CD8-positive, alpha-beta memory T cell (primary cell): ENCODE measurements at regions not wholly inside any gene's neighbourhood (a gene's known extent, or its start where the extent isn't known, plus 50 kb on each side); places are given as distances from the start of the nearest gene placed in this dataset.
"Not testable (repeated sequence)": the region's sequence is repeated elsewhere in the genome, so short reads cannot be mapped to it uniquely, and the experiment has no call there.

Experiments used
- CTCF ChIA-PET: fragments of 350-600 bp; sonication (Branson Sonifier 250); formaldehyde crosslinking; loops from one replicate; lab custom pipeline; 2021; ENCODE audit warnings: antibody characterized with exemption; lab: Charles Lee
- POLR2A ChIA-PET: fragments of 350-600 bp; sonication (Branson Sonifier 250); formaldehyde crosslinking; loops from one replicate; lab custom pipeline; 2021; ENCODE audit warnings: antibody characterized with exemption; lab: Charles Lee
- DNase-seq, 5 donors: peaks; one replicate each; pipeline versions ENCODE4 v3.0.0 to v3.0.0-alpha.2; 2020 to 2022; ENCODE audit warnings: mixed read lengths in 1 of 5
- H3K27ac ChIP-seq: one replicate; pipeline ENCODE4 v1.7.0; 2013; ENCODE audit warnings: low read depth, mild to moderate bottlenecking, low read length, moderate library complexity
- H3K27me3 ChIP-seq: 2 replicates; pipeline ENCODE4 v1.7.0; 2013; ENCODE audit warnings: low read length, mild to moderate bottlenecking; ENCODE audit not compliant: insufficient read depth, poor library complexity, severe bottlenecking
- H3K36me3 ChIP-seq: 2 replicates; pipeline ENCODE4 v1.7.0; 2013; ENCODE audit warnings: mild to moderate bottlenecking, low read length, moderate library complexity; ENCODE audit not compliant: insufficient read depth
- H3K4me1 ChIP-seq: 2 replicates; pipeline ENCODE4 v1.7.0; 2013; ENCODE audit warnings: mild to moderate bottlenecking, low read length, moderate library complexity; ENCODE audit not compliant: insufficient read depth
- H3K4me3 ChIP-seq: 2 replicates; pipeline ENCODE4 v1.7.0; 2013; ENCODE audit warnings: mild to moderate bottlenecking, low read length
- H3K9me3 ChIP-seq: 2 replicates; pipeline ENCODE4 v1.7.0; 2013; ENCODE audit warnings: mild to moderate bottlenecking, low read length
- H3K27ac Mint-ChIP-seq, 8 donors: one replicate each; pipeline ENCODE4 v1.8.0; 2020 to 2021; ENCODE audit warnings: mixed read lengths in 8 of 8, mild to moderate bottlenecking in 6 of 8, inconsistent platforms in 3 of 8, moderate library complexity in 3 of 8
- H3K27me3 Mint-ChIP-seq, 2 donors: one replicate each; pipeline ENCODE4 v1.8.0; 2020 to 2021; ENCODE audit warnings: mixed read lengths in 2 of 2, mild to moderate bottlenecking in 1 of 2, moderate library complexity in 1 of 2
- H3K36me3 Mint-ChIP-seq, 3 donors: one replicate each; pipeline ENCODE4 v1.8.0; 2020 to 2021; ENCODE audit warnings: mixed read lengths in 3 of 3, inconsistent platforms in 1 of 3, mild to moderate bottlenecking in 1 of 3
- H3K4me1 Mint-ChIP-seq, 3 donors: one replicate each; pipeline ENCODE4 v1.8.0; 2020 to 2021; ENCODE audit warnings: mixed read lengths in 3 of 3, inconsistent platforms in 1 of 3, mild to moderate bottlenecking in 1 of 3
- H3K4me3 Mint-ChIP-seq, 7 donors: one replicate each; pipeline ENCODE4 v1.8.0; 2020 to 2021; ENCODE audit warnings: mixed read lengths in 7 of 7, mild to moderate bottlenecking in 6 of 7, moderate library complexity in 4 of 7, inconsistent platforms in 2 of 7
- H3K9me3 Mint-ChIP-seq, 5 donors: one replicate each; pipeline ENCODE4 v1.8.0; 2020 to 2022; ENCODE audit warnings: mixed read lengths in 5 of 5, mild to moderate bottlenecking in 3 of 5, moderate library complexity in 2 of 5, inconsistent platforms in 1 of 5

DNA sequence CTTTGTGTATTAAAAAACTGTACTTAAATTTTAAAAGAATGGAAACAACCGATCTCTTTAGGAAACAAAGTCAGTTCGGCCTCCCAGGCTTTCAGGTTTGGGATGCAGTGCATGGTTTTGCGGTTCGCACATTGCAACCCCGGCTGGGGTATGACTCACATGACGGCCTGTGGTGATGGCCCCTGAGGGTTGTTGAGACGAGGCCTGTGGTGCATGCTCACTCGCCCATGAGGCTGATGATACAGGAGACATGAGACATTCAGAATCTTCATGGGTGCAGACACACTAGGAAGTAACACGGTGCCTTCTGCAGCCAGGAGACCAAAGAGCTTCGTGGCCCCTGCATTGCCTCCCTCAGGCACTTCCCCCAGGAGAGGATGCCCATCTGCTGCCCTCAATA is 724.6 kb upstream of the SALL3 start:
- Histone ChIP-seq H3K4me3 (no peak overlapping the region), H3K4me1 (no peaks in the 10 kb centered on the region), H3K36me3 (no peaks in the 10 kb centered on the region), H3K27ac (no peak overlapping the region), H3K27me3 (no peaks in the 10 kb centered on the region), H3K9me3 (no peaks in the 10 kb centered on the region)
- ChIA-PET POLR2A (no interaction called here), CTCF (no interaction called here)
- Mint-ChIP-seq H3K4me3 (no peak overlapping the region), H3K4me1 (no peaks in the 10 kb centered on the region), H3K36me3 (no peaks in the 10 kb centered on the region), H3K9me3 (peaks cover 0 to 3% (median 0%) of the 10 kb centered on the region in 5 donors), H3K27ac (no peak overlapping the region), H3K27me3 (no peaks in the 10 kb centered on the region)
- no peak for DNase-seq

- Mint-ChIP-seq H3K27me3 (no peaks in the 10 kb centered on the region), H3K27ac (peak overlapping the region in 1 of 8 donors; percentile 34), H3K9me3 (peaks cover 0 to 5% (median 2%) of the 10 kb centered on the region in 5 donors), H3K36me3 (no peaks in the 10 kb centered on the region), H3K4me1 (no peaks in the 10 kb centered on the region), H3K4me3 (no peak overlapping the region)
- H3K4me3 ChIP-seq: no peak overlapping the region
- H3K36me3 ChIP-seq: no peaks in the 10 kb centered on the region
- CTCF ChIA-PET: no interaction called here
- H3K27ac ChIP-seq: no peak overlapping the region
- POLR2A ChIA-PET: no interaction called here
- H3K9me3 ChIP-seq: no peaks in the 10 kb centered on the region
- DNase-seq: no peak
- H3K4me1 ChIP-seq: no peaks in the 10 kb centered on the region
- no peaks in the 10 kb centered on the region for H3K27me3 ChIP-seq
Observed at GRCh38 chr18:78268226-78268988, 711.2 kb upstream of the SALL3 start.

- ChIA-PET POLR2A (no interaction called here), CTCF (no interaction called here)
- Histone ChIP-seq H3K4me1 (no peaks in the 10 kb centered on the region), H3K27ac (no peak overlapping the region), H3K36me3 (no peaks in the 10 kb centered on the region), H3K27me3 (no peaks in the 10 kb centered on the region), H3K9me3 (no peaks in the 10 kb centered on the region), H3K4me3 (no peak overlapping the region)
- Mint-ChIP-seq H3K27ac (no peak overlapping the region), H3K4me1 (no peaks in the 10 kb centered on the region), H3K4me3 (no peak overlapping the region), H3K27me3 (no peaks in the 10 kb centered on the region), H3K36me3 (no peaks in the 10 kb centered on the region), H3K9me3 (peaks cover 2 to 22% (median 10%) of the 10 kb centered on the region in 5 donors)
- DNase-seq: no peak
Observed at GRCh38 chr18:78271790-78272189, 707.8 kb upstream of the SALL3 start.

GRCh38 chr18:78273876-78274275 is 705.7 kb upstream of the SALL3 start:
- H3K27ac Mint-ChIP-seq: no peak overlapping the region
- H3K4me3 ChIP-seq: no peak overlapping the region
- peaks cover 2 to 22% (median 8%) of the 10 kb centered on the region in 5 donors for H3K9me3 Mint-ChIP-seq
- H3K4me1 Mint-ChIP-seq: no peaks in the 10 kb centered on the region
- no peaks in the 10 kb centered on the region for H3K4me1 ChIP-seq
- H3K27me3 ChIP-seq: no peaks in the 10 kb centered on the region
- H3K36me3 ChIP-seq: no peaks in the 10 kb centered on the region
- H3K36me3 Mint-ChIP-seq: no peaks in the 10 kb centered on the region
- DNase-seq: no peak
- no peaks in the 10 kb centered on the region for H3K9me3 ChIP-seq
- POLR2A ChIA-PET: no interaction called here
- no peak overlapping the region for H3K4me3 Mint-ChIP-seq
- CTCF ChIA-PET: no interaction called here
- no peak overlapping the region for H3K27ac ChIP-seq
- H3K27me3 Mint-ChIP-seq: no peaks in the 10 kb centered on the region

DNA sequence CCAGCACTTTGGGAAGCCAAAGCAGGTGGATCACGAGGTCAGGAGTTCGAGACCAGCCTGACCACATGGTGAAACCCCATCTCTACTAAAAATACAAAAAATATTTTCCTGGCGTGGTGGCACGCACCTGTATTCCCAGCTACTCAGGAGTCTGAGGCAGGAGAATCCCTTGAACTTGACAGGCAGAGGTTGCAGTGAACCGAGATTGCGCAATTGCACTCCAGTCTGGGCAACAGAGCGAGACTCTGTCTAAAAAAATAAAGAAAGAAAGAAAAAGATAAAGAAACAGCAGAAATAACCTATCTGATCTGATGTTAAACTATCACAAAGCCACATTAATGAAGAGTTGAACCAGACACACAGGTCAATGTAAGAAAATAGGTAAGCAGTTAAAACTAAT is 696.2 kb upstream of the SALL3 start:
- POLR2A ChIA-PET, H3K27ac ChIP-seq, H3K27me3 Mint-ChIP-seq, H3K36me3 ChIP-seq, H3K9me3 ChIP-seq, CTCF ChIA-PET, H3K36me3 Mint-ChIP-seq, H3K27me3 ChIP-seq, H3K4me3 ChIP-seq, H3K27ac Mint-ChIP-seq, H3K4me1 ChIP-seq, H3K9me3 Mint-ChIP-seq, DNase-seq, H3K4me3 Mint-ChIP-seq, H3K4me1 Mint-ChIP-seq: not testable (repeated sequence)

GRCh38 chr18:78292618-78293380 is 686.8 kb upstream of the SALL3 start:
- no peaks in the 10 kb centered on the region for H3K4me1 ChIP-seq
- no peaks in the 10 kb centered on the region for H3K27me3 Mint-ChIP-seq
- no peak overlapping the region for H3K4me3 Mint-ChIP-seq
- no peak overlapping the region for H3K27ac Mint-ChIP-seq
- no peaks in the 10 kb centered on the region for H3K36me3 Mint-ChIP-seq
- H3K27me3 ChIP-seq: no peaks in the 10 kb centered on the region
- no peak overlapping the region for H3K27ac ChIP-seq
- no peak overlapping the region for H3K4me3 ChIP-seq
- no peaks in the 10 kb centered on the region for H3K4me1 Mint-ChIP-seq
- POLR2A ChIA-PET: no interaction called here
- CTCF ChIA-PET: no interaction called here
- H3K36me3 ChIP-seq: no peaks in the 10 kb centered on the region
- peaks cover 0 to 4% (median 2%) of the 10 kb centered on the region in 5 donors for H3K9me3 Mint-ChIP-seq
- no peaks in the 10 kb centered on the region for H3K9me3 ChIP-seq
- no peak for DNase-seq

DNA sequence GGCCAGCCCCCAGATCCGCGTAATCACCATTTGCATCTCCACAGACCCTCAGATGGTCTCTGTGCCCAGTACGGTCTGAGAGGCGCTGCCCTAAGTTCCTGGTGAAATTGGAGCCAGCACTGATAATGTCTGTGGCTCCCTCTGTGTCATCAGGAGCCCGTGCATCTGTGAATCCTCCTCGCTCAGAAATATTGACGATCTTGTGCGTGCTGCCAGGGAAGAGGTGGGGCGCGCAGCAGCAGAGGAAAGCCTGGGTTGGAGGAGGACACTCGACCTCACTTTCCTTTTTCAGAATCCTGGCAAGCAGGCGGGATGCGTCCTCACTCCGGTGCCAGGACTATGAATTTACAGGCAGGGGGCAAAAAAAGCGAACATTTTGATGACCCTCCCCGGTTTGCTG is 686.1 kb upstream of the SALL3 start:
- no peaks in the 10 kb centered on the region for H3K27me3 ChIP-seq
- Mint-ChIP-seq H3K4me3 (no peak overlapping the region), H3K9me3 (peaks cover 0 to 4% (median 2%) of the 10 kb centered on the region in 5 donors), H3K36me3 (no peaks in the 10 kb centered on the region), H3K4me1 (no peaks in the 10 kb centered on the region), H3K27me3 (no peaks in the 10 kb centered on the region), H3K27ac (no peak overlapping the region)
- no peak overlapping the region for H3K27ac ChIP-seq
- no peaks in the 10 kb centered on the region for H3K36me3 ChIP-seq
- no peak overlapping the region for H3K4me3 ChIP-seq
- H3K9me3 ChIP-seq: no peaks in the 10 kb centered on the region
- POLR2A ChIA-PET: no interaction called here
- CTCF ChIA-PET: no interaction called here
- H3K4me1 ChIP-seq: no peaks in the 10 kb centered on the region
- no peak for DNase-seq

DNA sequence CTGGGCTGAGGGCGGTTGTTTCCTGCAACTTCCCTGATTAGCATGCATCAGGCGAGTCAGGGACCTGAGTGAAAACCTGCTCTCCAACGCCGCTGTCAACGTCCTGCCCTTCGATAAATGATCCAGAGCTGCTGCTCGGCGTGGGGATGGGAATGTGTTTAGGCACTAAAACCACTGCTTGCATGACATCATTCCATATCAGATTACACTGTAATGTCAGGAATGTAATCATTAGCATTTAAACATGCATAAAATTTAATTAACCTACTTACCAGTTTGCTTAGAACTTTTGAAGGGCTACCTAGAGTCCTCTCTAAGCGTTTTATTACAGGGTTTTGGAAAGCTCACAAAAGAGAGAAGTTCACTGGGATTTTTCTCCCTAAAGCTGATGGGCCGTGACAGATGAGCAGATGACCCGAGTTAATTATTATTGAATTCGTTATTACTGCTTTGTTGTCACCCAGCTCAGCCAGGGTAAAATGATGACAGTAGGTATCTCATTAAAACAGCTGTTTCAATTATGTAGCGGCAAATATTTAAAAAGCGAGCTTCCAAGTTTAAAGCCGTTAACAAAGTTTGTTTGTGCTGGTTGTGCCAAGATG is 685.6 kb upstream of the SALL3 start:
- no peak overlapping the region for H3K27ac Mint-ChIP-seq

More for the DNA sequence above, 685.6 kb upstream of the SALL3 start:
- Histone ChIP-seq H3K36me3 (no peaks in the 10 kb centered on the region), H3K27ac (no peak overlapping the region), H3K4me1 (no peaks in the 10 kb centered on the region), H3K27me3 (no peaks in the 10 kb centered on the region), H3K4me3 (no peak overlapping the region), H3K9me3 (no peaks in the 10 kb centered on the region)
- Mint-ChIP-seq H3K4me1 (no peaks in the 10 kb centered on the region), H3K36me3 (no peaks in the 10 kb centered on the region), H3K27me3 (no peaks in the 10 kb centered on the region), H3K9me3 (peaks cover 0 to 4% (median 2%) of the 10 kb centered on the region in 5 donors), H3K4me3 (no peak overlapping the region)
- POLR2A ChIA-PET: no interaction called here
- no peak for DNase-seq
- CTCF ChIA-PET: no interaction called here
